Spleen (tissue), 11 donors: ENCODE measurements at regions not wholly inside any gene's neighbourhood (a gene's known extent, or its start where the extent isn't known, plus 50 kb on each side); places are given as distances from the start of the nearest gene placed in this dataset.
A peak's percentile ranks its signal among the peaks of the same experiment; 100 is the strongest.

ENCODE experiments used
- DNase-seq: peaks from one replicate; pipeline ENCODE4 v3.0.0-alpha.2; 2020
- H3K27ac ChIP-seq, 8 donors: fragments of 200-600 bp; sonication (generic) in 7 of 8; 1 replicate in 4 of 8; 2 replicates in 4 of 8; pipeline versions ENCODE4 v1.5.0 to v1.8.0; 2016 to 2021; ENCODE audit warnings: inconsistent platforms in 4 of 8, mild to moderate bottlenecking in 4 of 8, moderate library complexity in 1 of 8
- H3K27me3 ChIP-seq, 7 donors: fragments of 200-600 bp; sonication (generic) in 6 of 7; replicated peaks in 1 of 7; 1 replicate in 4 of 7; 2 replicates in 3 of 7; pipeline versions ENCODE4 v1.5.0 to v1.8.0; 2016 to 2021; ENCODE audit warnings: inconsistent platforms in 3 of 7, mild to moderate bottlenecking in 1 of 7
- H3K36me3 ChIP-seq, 6 donors: fragments of 200-600 bp; sonication (generic) in 5 of 6; 1 replicate in 4 of 6; 2 replicates in 2 of 6; pipeline versions ENCODE4 v1.5.0 to v1.8.0; 2016 to 2021; ENCODE audit warnings: inconsistent platforms in 2 of 6
- H3K4me1 ChIP-seq, 6 donors: fragments of 200-600 bp; sonication (generic) in 5 of 6; 1 replicate in 3 of 6; 2 replicates in 3 of 6; pipeline versions ENCODE4 v1.5.0 to v1.8.0; 2016 to 2021; ENCODE audit warnings: inconsistent platforms in 3 of 6
- H3K4me3 ChIP-seq, 8 donors: fragments of 200-600 bp; sonication (generic) in 7 of 8; 1 replicate in 4 of 8; 2 replicates in 4 of 8; pipeline versions ENCODE4 v1.5.0 to v1.8.0; 2016 to 2021; ENCODE audit warnings: inconsistent platforms in 4 of 8, mild to moderate bottlenecking in 4 of 8, moderate library complexity in 2 of 8
- H3K9me3 ChIP-seq, 8 donors: fragments of 200-600 bp; sonication (generic) in 7 of 8; 1 replicate in 4 of 8; 2 replicates in 4 of 8; pipeline versions ENCODE4 v1.5.0 to v1.8.0; 2016 to 2021; ENCODE audit warnings: inconsistent platforms in 4 of 8
- CTCF ChIP-seq, 11 experiments: fragments of 200-600 bp in 7 of 11; fragments of 450-650 bp in 4 of 11; sonication (generic) in 4 of 11; IDR thresholded peaks in 8 of 11; conservative IDR thresholded peaks in 3 of 11; 1 replicate in 7 of 11; 2 replicates in 4 of 11; pipeline versions ENCODE4 v1.4.0 to v1.8.0; 2016 to 2021; ENCODE audit warnings: antibody characterized with exemption in 11 of 11, inconsistent platforms in 4 of 11, mild to moderate bottlenecking in 1 of 11
- POLR2A ChIP-seq, 3 donors: fragments of 450-650 bp; IDR thresholded peaks; one replicate each; pipeline ENCODE4 v1.5.1; 2017; ENCODE audit warnings: antibody characterized with exemption in 3 of 3, mild to moderate bottlenecking in 1 of 3
- POLR2AphosphoS5 ChIP-seq, 3 donors: sonication (generic); formaldehyde crosslinking; IDR thresholded peaks; one replicate each; pipeline ENCODE4 v1.5.1; 2017; ENCODE audit warnings: antibody characterized with exemption in 3 of 3
- WGBS, 5 donors: extraction: QIAGEN DNeasy Blood & Tissue Kit in 3 of 5; methylation state at CpG; one replicate each; pipeline versions ENCODE4 v1.1.5 to v1.1.7; 2013 to 2018; 5-methylcytosine and 5-hydroxymethylcytosine counted together
- intact Hi-C: fragments of 100-400 bp; cut with DNase I; formaldehyde crosslinking; loops from one replicate; pipeline ENCODE4 v1.15.0; 2023; ENCODE audit warnings: low total_unique reads
- donor health status: healthy with polysubstance abuse.
- donor health status: DM: no; HTN: no; CAD: no; lungs with moderate emphysema.
- donor health status: DM: no; HTN: no; CAD: no.
- donor health status: Bipolar disorder and iron deficiency.
- donor health status: healthy.
- donor health status: DM: no; HTN: no; CAD: no.
- donor health status: DM: yes; HTN: yes; CAD: no.

GRCh38 chr1:36652586-36652985 is 169.9 kb upstream of the CSF3R start:
- H3K27ac ChIP-seq: no peak overlapping the region
- no peaks in the 10 kb centered on the region for H3K9me3 ChIP-seq
- TF ChIP-seq POLR2AphosphoS5 (IDR thresholded peaks at IDR 0.05) (no peak), CTCF (IDR thresholded peaks at IDR 0.05 in 8 of 11, conservative IDR thresholded peaks at IDR 0.05 in 3 of 11) (no peak), POLR2A (IDR thresholded peaks at IDR 0.05) (no peak)
- H3K4me1 ChIP-seq: peaks cover 0 to 4% (median 0%) of the 10 kb centered on the region in 6 donors
- H3K27me3 ChIP-seq: peaks cover 0 to 85% (median 6%) of the 10 kb centered on the region in 7 donors
- intact Hi-C loops: no loop called here
- DNase-seq: no peak
- H3K4me3 ChIP-seq: no peak overlapping the region
- 57 to 76% (median 63%) methylated on average over 2 of the region's 2 CpGs for WGBS, 5 donors
- H3K36me3 ChIP-seq: no peaks in the 10 kb centered on the region

GRCh38 chr1:36652011-36652410 is 169.3 kb upstream of the CSF3R start:
- no peak overlapping the region for H3K4me3 ChIP-seq
- no peak for TF ChIP-seq POLR2A (IDR thresholded peaks at IDR 0.05)
- no peak for TF ChIP-seq POLR2AphosphoS5 (IDR thresholded peaks at IDR 0.05)
- TF ChIP-seq CTCF (IDR thresholded peaks at IDR 0.05 in 8 of 11, conservative IDR thresholded peaks at IDR 0.05 in 3 of 11): no peak
- 59 to 83% (median 70%) methylated on average over 2 of the region's 2 CpGs for WGBS, 5 donors
- H3K27ac ChIP-seq: no peak overlapping the region
- no peak for DNase-seq
- H3K27me3 ChIP-seq: peaks cover 0 to 86% (median 6%) of the 10 kb centered on the region in 7 donors
- no peaks in the 10 kb centered on the region for H3K36me3 ChIP-seq
- intact Hi-C loops: no loop called here
- H3K9me3 ChIP-seq: no peaks in the 10 kb centered on the region
- H3K4me1 ChIP-seq: peaks cover 0 to 4% (median 0%) of the 10 kb centered on the region in 6 donors

GRCh38 chr1:36651176-36651910 is 168.6 kb upstream of the CSF3R start:
- Histone ChIP-seq H3K4me3 (no peak overlapping the region), H3K4me1 (peaks cover 0 to 4% (median 0%) of the 10 kb centered on the region in 6 donors), H3K27me3 (peaks cover 0 to 85% (median 6%) of the 10 kb centered on the region in 7 donors), H3K27ac (no peak overlapping the region), H3K36me3 (no peaks in the 10 kb centered on the region), H3K9me3 (no peaks in the 10 kb centered on the region)
- intact Hi-C loops: no loop called here
- no peak for DNase-seq
- WGBS, 5 donors: 54 to 66% (median 60%) methylated on average over 2 to 3 of the region's 3 CpGs
- no peak for TF ChIP-seq POLR2AphosphoS5 (IDR thresholded peaks at IDR 0.05)
- no peak for TF ChIP-seq CTCF (IDR thresholded peaks at IDR 0.05 in 8 of 11, conservative IDR thresholded peaks at IDR 0.05 in 3 of 11)
- TF ChIP-seq POLR2A (IDR thresholded peaks at IDR 0.05): no peak

GRCh38 chr1:36650200-36651065 is 167.7 kb upstream of the CSF3R start:
- no peaks in the 10 kb centered on the region for H3K9me3 ChIP-seq
- no peaks in the 10 kb centered on the region for H3K36me3 ChIP-seq
- peaks cover 0 to 84% (median 6%) of the 10 kb centered on the region in 7 donors for H3K27me3 ChIP-seq
- WGBS, 5 donors: 42 to 46% (median 44%) methylated on average over 14 of the region's 14 CpGs
- no peak for DNase-seq
- no peak overlapping the region for H3K27ac ChIP-seq
- no peak overlapping the region for H3K4me3 ChIP-seq
- intact Hi-C loops: no loop called here
- TF ChIP-seq CTCF (IDR thresholded peaks at IDR 0.05 in 8 of 11, conservative IDR thresholded peaks at IDR 0.05 in 3 of 11): peak; percentile 52 to 90 (median 81)
- TF ChIP-seq POLR2AphosphoS5 (IDR thresholded peaks at IDR 0.05): no peak
- no peak for TF ChIP-seq POLR2A (IDR thresholded peaks at IDR 0.05)
- peaks cover 0 to 4% (median 0%) of the 10 kb centered on the region in 6 donors for H3K4me1 ChIP-seq
